ENCODE measurements at regions not wholly inside any gene's neighbourhood (a gene's known extent, or its start where the extent isn't known, plus 50 kb on each side); places are given as distances from the start of the nearest gene placed in this dataset.

DNA sequence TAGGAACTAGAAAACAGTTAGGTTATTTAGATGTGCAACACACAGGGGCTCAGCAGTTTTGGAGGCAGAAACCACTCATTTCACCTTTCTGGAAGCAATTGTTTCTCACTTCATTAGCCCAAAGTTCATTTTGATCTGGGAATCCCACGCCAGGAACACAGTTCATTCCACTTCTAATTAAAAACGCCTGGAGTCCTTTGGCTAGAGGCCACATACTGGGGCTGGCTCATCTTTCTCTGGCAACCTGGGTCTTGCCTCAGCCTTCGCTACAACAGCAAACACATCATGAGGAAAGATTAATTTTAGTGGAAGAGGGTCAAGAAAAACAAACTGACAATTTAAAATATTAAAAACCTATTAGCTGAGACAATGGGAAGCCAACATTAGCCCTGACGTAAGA, 69.7 kb downstream of the RFPL4B start:
- TF ChIP-seq, protein P1, sequence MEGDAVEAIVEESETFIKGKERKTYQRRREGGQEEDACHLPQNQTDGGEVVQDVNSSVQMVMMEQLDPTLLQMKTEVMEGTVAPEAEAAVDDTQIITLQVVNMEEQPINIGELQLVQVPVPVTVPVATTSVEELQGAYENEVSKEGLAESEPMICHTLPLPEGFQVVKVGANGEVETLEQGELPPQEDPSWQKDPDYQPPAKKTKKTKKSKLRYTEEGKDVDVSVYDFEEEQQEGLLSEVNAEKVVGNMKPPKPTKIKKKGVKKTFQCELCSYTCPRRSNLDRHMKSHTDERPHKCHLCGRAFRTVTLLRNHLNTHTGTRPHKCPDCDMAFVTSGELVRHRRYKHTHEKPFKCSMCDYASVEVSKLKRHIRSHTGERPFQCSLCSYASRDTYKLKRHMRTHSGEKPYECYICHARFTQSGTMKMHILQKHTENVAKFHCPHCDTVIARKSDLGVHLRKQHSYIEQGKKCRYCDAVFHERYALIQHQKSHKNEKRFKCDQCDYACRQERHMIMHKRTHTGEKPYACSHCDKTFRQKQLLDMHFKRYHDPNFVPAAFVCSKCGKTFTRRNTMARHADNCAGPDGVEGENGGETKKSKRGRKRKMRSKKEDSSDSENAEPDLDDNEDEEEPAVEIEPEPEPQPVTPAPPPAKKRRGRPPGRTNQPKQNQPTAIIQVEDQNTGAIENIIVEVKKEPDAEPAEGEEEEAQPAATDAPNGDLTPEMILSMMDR (IDR thresholded peaks at IDR 0.05): no peak
- no peak for TF ChIP-seq POLR2A (IDR thresholded peaks at IDR 0.05)

All from ovary (tissue), 3 donors.